Erythroblast (primary cell): ENCODE measurements at regions not wholly inside any gene's neighbourhood (a gene's known extent, or its start where the extent isn't known, plus 50 kb on each side); places are given as distances from the start of the nearest gene placed in this dataset.

Source experiments
- GATA1 ChIP-seq: IDR thresholded peaks from 2 replicates; pipeline ENCODE4 v1.6.1; 2011; ENCODE audit warnings: low read depth, mild to moderate bottlenecking, control low read depth, low read length, moderate library complexity
- POLR2A ChIP-seq: IDR thresholded peaks from 2 replicates; pipeline ENCODE4 v1.6.1; 2011; ENCODE audit warnings: mild to moderate bottlenecking, low read length

- no peak for TF ChIP-seq POLR2A
- TF ChIP-seq GATA1, result no peak
These were observed 609.2 kb downstream of the SPOCK3 start for GRCh38 chr4:166625018-166625637.
